Colonic mucosa (tissue), 4 donors: ENCODE measurements at regions not wholly inside any gene's neighbourhood (a gene's known extent, or its start where the extent isn't known, plus 50 kb on each side); places are given as distances from the start of the nearest gene placed in this dataset.

ENCODE experiments used
- DNase-seq: peaks from one replicate; pipeline ENCODE4 v3.0.0-alpha.2; 2020
- H3K27ac ChIP-seq: fragments of 200-600 bp; one replicate; pipeline ENCODE4 v1.8.0; 2021
- H3K27me3 ChIP-seq: fragments of 200-600 bp; one replicate; pipeline ENCODE4 v1.8.0; 2021
- H3K36me3 ChIP-seq: fragments of 200-600 bp; one replicate; pipeline ENCODE4 v1.8.0; 2021
- H3K4me1 ChIP-seq: fragments of 200-600 bp; one replicate; pipeline ENCODE4 v1.8.0; 2021; ENCODE audit warnings: mild to moderate bottlenecking
- H3K4me3 ChIP-seq: fragments of 200-600 bp; one replicate; pipeline ENCODE4 v1.8.0; 2021
- H3K9ac ChIP-seq, 2 donors: one replicate each; pipeline ENCODE4 v1.7.0; 2013; ENCODE audit warnings: control low read depth in 2 of 2, low read depth in 2 of 2, low read length in 2 of 2
- H3K9me3 ChIP-seq: fragments of 200-600 bp; one replicate; pipeline ENCODE4 v1.8.0; 2021
- intact Hi-C: fragments of 100-400 bp; cut with DNase I; formaldehyde crosslinking; loops from one replicate; pipeline ENCODE4 v1.14.1; 2022
- TF ChIP-seq, protein P1 (sequence below): fragments of 200-600 bp; IDR thresholded peaks from one replicate; pipeline ENCODE4 v1.8.0; 2022; ENCODE audit warnings: antibody characterized with exemption, mild to moderate bottlenecking
- donor health status: healthy.
- donor health status: DM: no; HTN: no; CAD: no.
- donor health status: DM: no; HTN: no; CAD: no.

DNA sequence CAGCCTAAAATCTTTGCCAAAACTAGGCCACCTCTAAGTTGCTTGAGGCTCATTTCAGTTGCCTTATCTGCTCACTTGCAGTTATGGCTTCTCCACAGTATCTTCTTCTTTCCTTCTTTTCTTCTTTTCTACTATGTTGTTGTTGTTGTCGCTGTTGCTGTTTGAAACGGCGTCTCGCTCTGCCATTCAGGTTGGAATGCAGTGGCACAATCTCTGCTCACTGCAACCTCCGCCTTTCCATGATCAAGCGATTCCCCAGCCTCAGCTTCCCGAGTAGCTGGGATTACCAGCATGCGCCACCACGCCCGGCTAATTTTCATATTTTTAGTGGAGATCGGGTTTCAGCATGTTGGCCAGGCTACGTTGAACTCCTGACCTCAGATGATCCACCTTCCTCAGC is 210.8 kb upstream of the NR2F2 start:
- intact Hi-C loops = no loop called here
- no peaks in the 10 kb centered on the region for H3K27me3 ChIP-seq
- DNase-seq = no peak
- H3K9me3 ChIP-seq = no peaks in the 10 kb centered on the region
- H3K36me3 ChIP-seq = no peaks in the 10 kb centered on the region
- no peak overlapping the region for H3K27ac ChIP-seq
- no peaks in the 10 kb centered on the region for H3K4me1 ChIP-seq
- no peak overlapping the region for H3K9ac ChIP-seq
- H3K4me3 ChIP-seq = no peak overlapping the region
- TF ChIP-seq, protein P1, sequence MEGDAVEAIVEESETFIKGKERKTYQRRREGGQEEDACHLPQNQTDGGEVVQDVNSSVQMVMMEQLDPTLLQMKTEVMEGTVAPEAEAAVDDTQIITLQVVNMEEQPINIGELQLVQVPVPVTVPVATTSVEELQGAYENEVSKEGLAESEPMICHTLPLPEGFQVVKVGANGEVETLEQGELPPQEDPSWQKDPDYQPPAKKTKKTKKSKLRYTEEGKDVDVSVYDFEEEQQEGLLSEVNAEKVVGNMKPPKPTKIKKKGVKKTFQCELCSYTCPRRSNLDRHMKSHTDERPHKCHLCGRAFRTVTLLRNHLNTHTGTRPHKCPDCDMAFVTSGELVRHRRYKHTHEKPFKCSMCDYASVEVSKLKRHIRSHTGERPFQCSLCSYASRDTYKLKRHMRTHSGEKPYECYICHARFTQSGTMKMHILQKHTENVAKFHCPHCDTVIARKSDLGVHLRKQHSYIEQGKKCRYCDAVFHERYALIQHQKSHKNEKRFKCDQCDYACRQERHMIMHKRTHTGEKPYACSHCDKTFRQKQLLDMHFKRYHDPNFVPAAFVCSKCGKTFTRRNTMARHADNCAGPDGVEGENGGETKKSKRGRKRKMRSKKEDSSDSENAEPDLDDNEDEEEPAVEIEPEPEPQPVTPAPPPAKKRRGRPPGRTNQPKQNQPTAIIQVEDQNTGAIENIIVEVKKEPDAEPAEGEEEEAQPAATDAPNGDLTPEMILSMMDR = no peak

DNA sequence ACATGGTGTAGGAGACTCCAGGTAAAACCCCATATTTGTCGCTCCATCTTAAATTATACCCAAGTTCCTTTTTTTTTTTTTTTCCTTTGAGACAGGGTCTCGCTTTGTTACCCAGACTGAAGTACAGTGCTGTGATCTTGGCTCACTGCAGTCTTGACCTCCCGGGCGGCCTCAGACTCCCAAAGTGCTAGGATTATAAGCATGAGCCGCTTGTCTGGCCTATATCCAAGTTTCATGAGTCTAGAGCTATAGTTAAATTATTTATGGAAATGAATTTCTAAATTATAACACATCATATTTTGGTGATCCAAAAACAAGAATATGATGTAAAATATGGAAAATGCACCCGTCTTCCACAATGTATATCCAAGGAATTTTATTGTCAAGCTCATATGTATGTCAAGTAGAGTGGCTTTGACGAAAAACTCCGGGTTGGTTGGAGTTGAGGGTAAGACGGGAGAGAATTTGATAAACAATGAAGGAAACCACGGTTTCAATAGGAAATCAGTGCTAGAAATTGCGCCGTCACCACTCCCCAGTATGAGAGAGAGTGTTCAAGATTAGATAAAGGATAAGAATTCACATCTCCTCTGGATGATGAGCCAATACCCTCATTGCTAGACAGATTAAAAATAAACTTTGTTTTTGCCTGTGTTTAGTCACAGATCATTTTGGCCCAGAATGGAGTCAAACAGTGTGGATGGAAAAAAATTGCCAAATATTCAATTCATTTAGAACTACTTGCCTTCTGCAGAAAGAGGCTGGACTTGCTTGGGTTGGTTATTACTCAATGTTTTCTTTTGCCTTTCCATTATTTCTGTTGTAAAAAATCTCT is 209.2 kb upstream of the NR2F2 start:
- no peak overlapping the region for H3K27ac ChIP-seq
- H3K4me1 ChIP-seq = no peaks in the 10 kb centered on the region
- no peak for DNase-seq
- no peak overlapping the region for H3K9ac ChIP-seq
- no peaks in the 10 kb centered on the region for H3K9me3 ChIP-seq
- H3K4me3 ChIP-seq = no peak overlapping the region
- intact Hi-C loops = no loop called here
- no peaks in the 10 kb centered on the region for H3K36me3 ChIP-seq
- H3K27me3 ChIP-seq = no peaks in the 10 kb centered on the region
- TF ChIP-seq, protein P1 = no peak

DNA sequence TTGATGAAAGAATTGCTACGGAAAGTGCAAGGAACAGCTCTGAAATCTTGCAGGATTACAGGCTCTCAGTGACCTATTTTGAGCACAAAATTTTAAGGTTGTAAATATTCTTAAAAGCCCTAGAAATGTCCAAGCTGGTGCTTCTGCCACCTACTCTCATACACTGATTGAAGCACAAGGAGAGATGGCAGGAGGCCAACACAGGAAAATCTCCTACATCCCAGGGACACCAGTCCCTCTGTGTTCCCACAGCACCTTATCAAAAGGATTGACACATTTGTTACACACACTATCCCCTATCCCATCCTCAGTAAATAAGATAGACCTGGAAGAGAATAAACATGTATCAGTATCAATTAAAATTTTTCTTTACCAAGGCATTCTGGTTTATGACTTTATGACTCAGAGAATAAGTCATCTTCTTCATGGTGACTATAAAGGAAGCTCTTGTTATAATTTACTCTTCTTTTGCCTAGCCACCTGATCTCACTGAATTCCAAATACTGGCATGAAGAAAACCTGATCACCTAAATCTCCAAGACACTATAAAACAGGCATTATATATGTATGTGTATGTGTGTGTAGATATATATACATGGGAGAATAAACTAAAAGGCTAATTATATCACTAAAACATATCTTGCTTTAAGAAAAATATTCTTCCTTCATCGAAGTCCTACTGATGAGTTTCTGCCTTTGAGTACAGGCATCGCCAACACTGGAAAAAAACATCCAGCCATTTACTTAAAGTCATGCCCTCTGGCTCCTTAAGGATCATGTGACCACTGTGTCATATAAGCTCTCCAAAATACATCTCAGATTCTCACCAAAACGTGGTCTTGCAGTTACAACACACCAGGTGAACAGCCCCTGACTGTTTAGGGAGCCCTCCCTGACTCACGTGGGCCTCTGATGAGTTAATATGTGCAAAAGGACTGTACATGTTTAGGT is 208.1 kb upstream of the NR2F2 start:
- H3K9ac ChIP-seq = no peak overlapping the region
- H3K4me1 ChIP-seq = no peaks in the 10 kb centered on the region
- DNase-seq = no peak

DNA sequence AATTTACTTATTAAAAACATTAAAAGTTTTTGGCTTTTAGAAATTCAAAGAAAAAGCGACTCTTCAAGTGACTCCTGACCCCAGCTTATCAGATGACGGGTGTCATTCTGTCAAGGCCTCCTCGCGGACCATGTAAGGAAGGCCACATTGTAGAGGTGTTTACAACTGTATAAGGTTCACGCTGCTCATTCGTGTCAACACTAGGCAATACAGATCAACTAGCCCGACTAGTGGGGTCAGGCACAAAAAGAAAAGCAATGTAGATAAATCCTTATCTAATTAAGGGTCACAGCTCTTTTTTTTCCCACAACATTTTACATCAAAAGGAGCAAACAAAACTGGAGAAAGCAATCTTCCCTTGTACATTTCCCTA is 207.5 kb upstream of the NR2F2 start:
- H3K4me1 ChIP-seq = no peaks in the 10 kb centered on the region
- no peak for DNase-seq
- H3K4me3 ChIP-seq = no peak overlapping the region
- intact Hi-C loops = no loop called here
- H3K9me3 ChIP-seq = no peaks in the 10 kb centered on the region
- H3K36me3 ChIP-seq = no peaks in the 10 kb centered on the region
- no peak overlapping the region for H3K27ac ChIP-seq
- TF ChIP-seq, protein P1 = no peak
- H3K27me3 ChIP-seq = no peaks in the 10 kb centered on the region
- H3K9ac ChIP-seq = no peak overlapping the region

More for the DNA sequence above, 208.1 kb upstream of the NR2F2 start:
- Histone ChIP-seq H3K27ac (no peak overlapping the region), H3K4me3 (no peak overlapping the region), H3K9me3 (no peaks in the 10 kb centered on the region), H3K36me3 (no peaks in the 10 kb centered on the region), H3K27me3 (no peaks in the 10 kb centered on the region)
- TF ChIP-seq, protein P1 = no peak
- intact Hi-C loops = no loop called here

DNA sequence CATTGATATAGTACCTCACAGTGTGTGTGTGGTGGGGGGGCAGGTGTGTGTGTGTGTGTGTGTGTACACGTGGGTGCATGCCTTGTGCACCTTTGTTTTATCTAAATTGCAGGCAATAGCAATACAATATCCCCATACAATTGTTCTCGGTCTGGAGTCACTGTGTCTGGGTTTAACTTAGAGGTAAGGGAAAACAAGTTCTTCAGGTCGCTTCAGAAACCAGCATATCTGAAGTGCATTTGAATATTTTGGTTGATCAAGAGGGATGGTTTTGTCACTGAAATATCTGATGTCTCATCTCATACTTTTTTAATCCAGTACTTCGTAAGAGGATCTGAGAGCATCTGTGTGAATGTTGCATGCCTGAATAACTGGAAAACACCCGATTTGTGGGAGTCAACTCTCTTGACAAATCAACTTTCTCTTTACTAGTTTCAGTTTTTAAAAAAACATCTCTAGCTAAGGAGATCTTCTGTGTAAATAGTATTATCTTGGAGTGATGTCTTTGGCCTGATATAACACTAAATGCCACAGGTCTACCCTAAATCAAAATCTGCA is 206.8 kb upstream of the NR2F2 start:
- intact Hi-C loops = no loop called here

More for the DNA sequence above, 206.8 kb upstream of the NR2F2 start:
- Histone ChIP-seq H3K4me3 (no peak overlapping the region), H3K36me3 (no peaks in the 10 kb centered on the region), H3K27me3 (no peaks in the 10 kb centered on the region), H3K4me1 (no peaks in the 10 kb centered on the region), H3K9ac (no peak overlapping the region), H3K9me3 (no peaks in the 10 kb centered on the region), H3K27ac (no peak overlapping the region)
- TF ChIP-seq, protein P1 = no peak
- no peak for DNase-seq
